Stimulated activated CD4-positive, alpha-beta T cell treated with anti-CD3 and anti-CD28 coated beads, Interleukin-15, amount 100 ng/mL, for 48 hours (primary cell): ENCODE measurements at regions not wholly inside any gene's neighbourhood (a gene's known extent, or its start where the extent isn't known, plus 50 kb on each side); places are given as distances from the start of the nearest gene placed in this dataset.
"Not testable (repeated sequence)": the region's sequence is repeated elsewhere in the genome, so short reads cannot be mapped to it uniquely, and the experiment has no call there.

Source experiments
- DNase-seq, 2 donors: peaks; one replicate each; pipeline ENCODE4 v3.0.0-alpha.2; 2020; ENCODE audit warnings: low read depth in 2 of 2

GRCh38 chr9:26492608-26493521, 399.7 kb downstream of the CAAP1 start:
- DNase-seq: not testable (repeated sequence)

GRCh38 chr9:26491922-26492607, 400.5 kb downstream of the CAAP1 start:
- DNase-seq: not testable (repeated sequence)

GRCh38 chr9:26483991-26484390, 408.6 kb downstream of the CAAP1 start:
- no peak for DNase-seq

GRCh38 chr9:26477963-26478362, 414.6 kb downstream of the CAAP1 start:
- no peak for DNase-seq

- no peak for DNase-seq
These were observed 421.3 kb downstream of the CAAP1 start for GRCh38 chr9:26471261-26471660.

GRCh38 chr9:26470284-26470683, 422.3 kb downstream of the CAAP1 start:
- DNase-seq: no peak

- no peak for DNase-seq
These were observed 428.8 kb downstream of the CAAP1 start for GRCh38 chr9:26463837-26464236.

DNA sequence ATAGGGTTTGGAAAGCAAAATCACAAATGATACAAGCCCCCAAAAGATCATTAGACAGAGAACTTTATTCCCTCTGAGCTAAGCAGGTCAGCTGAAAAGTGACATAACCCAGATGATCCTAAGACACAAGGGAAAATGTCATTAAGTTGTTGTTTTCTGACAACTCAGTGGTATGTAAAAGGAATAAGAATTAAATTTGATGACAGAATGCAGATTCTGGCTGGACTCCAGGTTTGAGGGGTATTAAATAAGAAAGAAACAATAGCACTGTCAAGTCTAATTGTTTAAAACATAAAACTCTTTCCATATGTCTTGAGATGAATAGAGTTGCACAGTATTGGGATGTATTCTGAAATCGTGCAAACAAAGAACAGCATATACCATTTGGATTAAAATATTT, 429.9 kb downstream of the CAAP1 start:
- no peak for DNase-seq

- DNase-seq: no peak
These were observed 430.4 kb downstream of the CAAP1 start for GRCh38 chr9:26462213-26462612.

- no peak for DNase-seq
These were observed 432.0 kb downstream of the CAAP1 start for GRCh38 chr9:26460624-26461023.

GRCh38 chr9:26459959-26460358, 432.6 kb downstream of the CAAP1 start:
- DNase-seq: no peak

GRCh38 chr9:26458054-26458453, 434.5 kb downstream of the CAAP1 start:
- DNase-seq: no peak

- DNase-seq: no peak
These were observed 435.5 kb downstream of the CAAP1 start for GRCh38 chr9:26457151-26457550.

DNA sequence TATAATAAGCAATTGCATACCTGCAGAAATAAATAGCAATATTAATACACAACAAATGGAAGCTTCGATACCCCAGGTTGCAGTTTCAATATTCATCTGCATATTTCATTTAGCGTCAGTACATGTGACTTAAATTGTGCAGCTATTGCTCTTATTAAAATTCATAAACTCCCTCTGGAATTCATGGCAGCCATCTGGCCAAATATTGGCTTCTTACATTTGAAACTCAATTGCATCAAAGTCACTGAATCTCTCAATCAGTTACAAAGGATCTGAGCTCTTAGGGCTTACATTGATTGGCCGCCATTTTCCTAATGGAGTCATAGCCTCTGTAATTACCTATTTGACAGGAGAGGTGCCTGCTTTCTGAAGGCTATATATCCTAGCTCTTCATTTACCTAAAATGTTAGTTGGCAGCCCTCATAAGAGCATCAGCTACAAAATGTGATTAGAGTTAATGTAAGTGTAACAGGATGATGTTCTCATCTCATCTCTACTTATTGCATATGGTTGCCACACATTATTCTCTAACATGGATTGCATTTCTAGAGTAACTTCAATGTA, 453.5 kb downstream of the CAAP1 start:
- DNase-seq: no peak

DNA sequence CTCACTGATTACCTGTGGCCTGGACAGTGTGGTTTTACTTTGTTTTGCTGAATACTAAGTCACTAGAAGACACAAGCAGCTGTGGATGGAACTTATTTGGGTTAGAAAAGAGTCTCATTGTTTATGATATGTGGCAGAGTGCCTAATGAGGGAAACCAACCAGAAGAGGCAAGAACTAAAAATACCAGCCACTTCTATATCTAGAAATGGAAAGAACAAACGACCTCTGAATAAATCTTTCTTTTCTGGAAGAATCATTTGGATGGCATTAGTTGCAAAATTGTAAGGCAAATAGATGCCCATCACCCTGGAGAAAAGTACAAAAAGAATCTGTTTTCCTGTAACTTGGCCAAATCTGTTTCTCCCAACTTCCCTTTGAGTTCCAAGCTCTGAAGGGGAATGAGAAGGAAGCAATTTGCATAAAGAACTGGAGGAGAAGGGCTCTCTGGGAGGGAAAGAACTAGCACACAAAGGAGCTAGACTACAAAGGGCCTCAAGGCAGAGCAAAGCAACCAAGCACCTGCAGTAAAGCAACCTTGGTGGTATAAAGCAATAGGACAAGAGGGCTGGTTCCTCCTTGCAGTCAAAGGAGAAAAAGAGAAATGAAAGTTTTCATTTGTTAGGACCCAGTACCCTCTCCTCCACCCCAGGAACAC, 455.4 kb downstream of the CAAP1 start:
- DNase-seq: no peak

GRCh38 chr9:26426551-26427131, 466.0 kb downstream of the CAAP1 start:
- DNase-seq: no peak

- no peak for DNase-seq
These were observed 474.1 kb downstream of the CAAP1 start for GRCh38 chr9:26418480-26418879.

GRCh38 chr9:26415528-26415927, 477.1 kb downstream of the CAAP1 start:
- DNase-seq: no peak

DNA sequence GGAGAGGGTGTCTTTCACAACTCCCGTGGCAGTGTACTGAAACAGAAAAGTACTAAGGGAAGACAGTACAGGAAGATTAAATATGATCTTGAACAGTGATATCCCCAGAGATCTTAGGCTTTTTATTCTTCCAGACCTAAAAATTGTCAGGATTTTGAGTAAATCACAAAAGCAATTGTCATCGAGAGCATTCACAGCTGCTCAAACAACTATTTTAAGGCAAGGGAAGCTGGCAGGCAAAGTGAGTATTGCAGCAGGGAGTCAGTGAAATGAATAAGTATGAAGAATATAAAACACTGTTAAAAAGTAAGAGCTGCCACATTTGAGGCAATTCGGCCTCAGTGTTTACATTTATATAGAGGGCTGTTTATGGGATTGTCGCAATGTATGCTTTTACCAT, 479.0 kb downstream of the CAAP1 start:
- no peak for DNase-seq

DNA sequence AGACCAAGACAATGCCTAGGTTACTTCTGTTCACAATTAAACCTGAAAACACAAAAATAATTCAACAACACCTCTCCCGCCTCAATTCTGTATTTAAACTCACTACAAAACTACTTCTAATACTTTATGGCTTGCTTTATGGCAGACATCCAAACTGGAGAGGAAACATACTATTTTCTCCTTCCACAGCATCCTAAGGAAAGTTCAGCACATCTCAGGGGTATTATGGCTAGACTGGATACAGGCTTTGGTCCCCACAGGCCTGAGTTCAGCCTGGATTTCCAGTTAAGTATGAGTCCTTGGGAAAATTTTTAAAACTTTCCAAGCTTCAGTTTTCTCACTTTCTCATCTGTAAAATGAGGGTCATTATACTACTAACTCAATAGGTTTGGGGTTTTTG, 480.2 kb downstream of the CAAP1 start:
- DNase-seq: no peak

DNA sequence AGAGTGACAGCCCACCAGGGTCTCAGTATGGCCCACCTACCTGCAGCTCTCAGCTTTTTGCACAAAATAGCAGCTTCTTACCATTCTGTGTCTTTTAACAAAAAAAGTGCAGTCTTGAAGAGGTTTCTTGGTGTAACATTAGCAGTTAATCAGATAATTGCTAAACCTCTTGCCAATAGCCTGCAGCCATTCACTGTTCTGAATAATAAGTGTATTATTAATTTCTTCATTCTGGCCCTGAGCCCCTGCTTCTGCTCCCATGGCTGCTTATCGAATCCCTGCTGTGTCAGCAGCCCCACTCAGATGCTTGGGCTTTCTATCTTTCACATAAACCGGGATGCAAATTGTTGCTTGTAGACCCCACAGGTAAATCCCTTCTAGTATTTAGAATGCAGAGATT, 485.9 kb downstream of the CAAP1 start:
- no peak for DNase-seq

GRCh38 chr9:26399556-26399955, 493.0 kb downstream of the CAAP1 start:
- DNase-seq: no peak
